Epithelial cell of proximal tubule (primary cell): ENCODE measurements at regions not wholly inside any gene's neighbourhood (a gene's known extent, or its start where the extent isn't known, plus 50 kb on each side); places are given as distances from the start of the nearest gene placed in this dataset.

Experiments used
- DNase-seq: peaks from one replicate; pipeline ENCODE4 v3.0.0-alpha.2; 2011; ENCODE audit warnings: low read depth
- H3K4me3 ChIP-seq: 2 replicates; pipeline ENCODE4 v1.5.1; 2011; ENCODE audit warnings: low read depth, mild to moderate bottlenecking, low read length
- TF ChIP-seq, protein P1 (sequence below): conservative IDR thresholded peaks from 2 replicates; pipeline ENCODE4 v1.5.1; 2012; ENCODE audit warnings: low read depth, mild to moderate bottlenecking, low read length

GRCh38 chr11:115652496-115652895 lies 148.3 kb upstream of the CADM1 start:
- H3K4me3 ChIP-seq = no peak overlapping the region
- no peak for DNase-seq
- TF ChIP-seq, protein P1, sequence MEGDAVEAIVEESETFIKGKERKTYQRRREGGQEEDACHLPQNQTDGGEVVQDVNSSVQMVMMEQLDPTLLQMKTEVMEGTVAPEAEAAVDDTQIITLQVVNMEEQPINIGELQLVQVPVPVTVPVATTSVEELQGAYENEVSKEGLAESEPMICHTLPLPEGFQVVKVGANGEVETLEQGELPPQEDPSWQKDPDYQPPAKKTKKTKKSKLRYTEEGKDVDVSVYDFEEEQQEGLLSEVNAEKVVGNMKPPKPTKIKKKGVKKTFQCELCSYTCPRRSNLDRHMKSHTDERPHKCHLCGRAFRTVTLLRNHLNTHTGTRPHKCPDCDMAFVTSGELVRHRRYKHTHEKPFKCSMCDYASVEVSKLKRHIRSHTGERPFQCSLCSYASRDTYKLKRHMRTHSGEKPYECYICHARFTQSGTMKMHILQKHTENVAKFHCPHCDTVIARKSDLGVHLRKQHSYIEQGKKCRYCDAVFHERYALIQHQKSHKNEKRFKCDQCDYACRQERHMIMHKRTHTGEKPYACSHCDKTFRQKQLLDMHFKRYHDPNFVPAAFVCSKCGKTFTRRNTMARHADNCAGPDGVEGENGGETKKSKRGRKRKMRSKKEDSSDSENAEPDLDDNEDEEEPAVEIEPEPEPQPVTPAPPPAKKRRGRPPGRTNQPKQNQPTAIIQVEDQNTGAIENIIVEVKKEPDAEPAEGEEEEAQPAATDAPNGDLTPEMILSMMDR = no peak

DNA sequence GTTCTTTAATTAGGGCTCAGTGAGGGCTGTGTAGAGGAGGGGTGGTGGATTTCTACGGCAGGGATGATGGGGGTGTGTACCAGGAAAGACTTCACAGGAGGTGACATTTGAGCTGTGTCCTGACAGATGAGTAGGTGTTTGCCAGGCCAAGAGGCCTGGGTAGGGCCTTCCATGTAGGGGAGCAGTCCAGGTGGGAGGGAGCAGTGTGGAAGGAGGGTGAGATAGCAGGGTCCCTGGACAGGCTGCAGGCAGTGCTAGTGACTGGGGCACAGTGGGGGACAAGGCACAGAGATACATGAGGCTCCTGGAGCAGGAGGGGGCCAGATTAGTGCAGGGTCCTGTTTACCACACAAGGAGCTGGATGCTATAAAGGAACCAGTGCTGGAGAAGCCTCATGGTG lies 147.9 kb upstream of the CADM1 start:
- DNase-seq = no peak
- TF ChIP-seq, protein P1 = no peak
- no peak overlapping the region for H3K4me3 ChIP-seq

DNA sequence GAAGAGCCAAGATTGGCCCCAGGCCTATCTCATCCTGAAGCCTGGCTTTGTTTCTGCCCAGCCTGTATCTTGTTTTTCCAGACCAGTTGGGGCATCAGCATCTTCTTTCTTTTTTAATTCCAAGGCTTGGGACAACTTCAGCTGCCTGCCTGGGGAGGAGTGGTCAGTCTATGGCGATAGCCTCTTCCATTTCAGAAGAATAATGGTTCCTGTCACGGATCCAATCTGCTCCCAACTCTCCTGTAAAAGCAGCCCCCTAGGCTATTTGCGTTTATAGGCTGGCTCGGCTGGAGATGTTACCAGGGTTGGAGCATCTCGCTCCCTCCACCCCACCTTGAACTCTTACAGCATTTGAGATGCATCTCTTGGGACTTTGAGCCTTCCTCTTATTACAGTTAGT lies 145.2 kb upstream of the CADM1 start:
- H3K4me3 ChIP-seq = no peak overlapping the region
- TF ChIP-seq, protein P1 = no peak
- DNase-seq = no peak

DNA sequence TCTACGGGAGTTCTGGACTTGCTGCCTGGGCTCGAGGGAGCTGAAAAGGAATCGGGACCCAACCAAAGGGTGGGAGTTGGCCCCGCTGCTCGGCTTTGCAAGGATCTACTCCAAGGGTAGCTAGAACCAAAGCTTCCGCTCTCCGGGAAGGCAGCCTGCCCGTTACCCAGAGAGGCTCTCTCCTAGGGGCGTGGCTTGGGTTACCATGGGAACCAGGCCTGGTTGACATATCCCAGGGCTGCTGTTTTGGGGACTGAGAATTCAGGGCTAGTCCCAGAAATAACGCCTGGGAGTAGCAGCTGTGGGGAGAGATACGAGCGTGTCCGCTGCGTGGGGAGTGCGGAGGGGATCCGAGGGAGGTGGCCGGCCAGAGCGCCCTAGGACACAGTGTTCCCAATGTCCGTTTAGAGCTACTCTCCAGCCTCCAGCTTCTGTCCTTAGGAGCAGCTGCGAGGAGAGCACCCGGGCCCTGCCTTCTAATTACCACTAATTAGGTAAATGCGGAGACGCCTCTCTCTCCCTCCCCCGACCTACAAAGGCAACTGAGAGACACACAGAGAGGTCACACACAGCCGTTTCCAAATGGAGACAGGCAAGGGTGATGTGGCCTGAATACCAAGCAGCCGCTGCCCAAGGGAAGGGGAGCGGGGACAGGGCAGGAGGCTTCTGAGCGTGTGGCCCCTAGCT lies 141.6 kb upstream of the CADM1 start:
- no peak overlapping the region for H3K4me3 ChIP-seq
- DNase-seq = no peak
- TF ChIP-seq, protein P1 = no peak

DNA sequence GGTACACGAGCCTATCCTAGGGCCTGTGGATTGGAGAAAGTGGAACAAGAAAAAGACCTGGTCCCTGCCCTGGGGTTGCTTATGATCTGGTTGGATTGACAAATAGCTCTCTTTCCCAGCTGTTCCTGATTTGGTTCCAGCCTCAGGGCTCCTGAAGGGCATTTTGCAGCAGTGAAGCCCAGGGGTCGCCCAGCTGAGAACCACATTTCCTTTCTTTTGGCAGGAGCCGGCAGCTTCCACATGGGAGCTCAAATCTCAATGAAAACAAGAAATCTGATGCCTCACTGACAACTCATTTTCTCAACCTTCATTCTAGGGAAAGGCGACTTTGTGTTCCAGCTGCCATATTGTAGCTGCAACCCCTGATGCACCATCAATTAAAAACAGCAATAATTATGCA lies 140.6 kb upstream of the CADM1 start:
- DNase-seq = no peak
- H3K4me3 ChIP-seq = no peak overlapping the region
- TF ChIP-seq, protein P1 = no peak

DNA sequence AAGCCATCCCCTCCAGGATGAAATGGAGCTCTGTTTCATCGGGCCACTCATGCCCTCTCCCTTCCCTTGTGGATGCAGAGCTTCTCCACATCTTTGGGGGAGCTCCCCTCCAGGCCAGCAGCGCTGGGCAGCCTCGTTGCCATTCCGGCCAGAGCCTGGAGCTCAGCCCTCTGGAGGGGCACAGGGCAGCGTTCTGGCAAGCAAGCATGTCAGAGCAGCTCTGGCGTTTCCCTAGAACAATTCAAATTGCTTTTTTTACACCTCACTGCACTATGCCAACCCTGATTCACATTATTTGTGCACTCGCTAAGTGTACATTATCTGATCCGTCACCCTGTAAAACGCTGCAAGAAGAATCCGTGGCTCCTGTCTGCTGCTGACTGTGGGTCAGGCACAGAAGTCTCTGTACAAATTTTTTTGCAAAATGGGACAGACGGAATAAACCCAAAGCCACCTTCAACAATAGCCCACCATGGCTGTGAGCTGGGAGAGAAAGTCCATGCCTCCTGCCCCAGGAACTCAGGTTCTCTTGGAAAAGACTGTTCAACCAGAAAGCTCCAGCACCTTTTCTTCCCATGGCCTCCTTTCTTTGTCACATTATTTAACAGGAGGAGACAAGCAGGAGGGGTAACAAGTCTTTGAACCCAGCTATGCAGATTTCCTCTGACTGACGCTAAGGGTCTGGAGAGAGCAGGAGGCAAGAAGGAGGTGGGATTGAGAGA lies 139.5 kb upstream of the CADM1 start:
- no peak overlapping the region for H3K4me3 ChIP-seq
- peak; percentile 22 for DNase-seq
- TF ChIP-seq, protein P1 = no peak

GRCh38 chr11:115642660-115643059 lies 138.4 kb upstream of the CADM1 start:
- no peak for DNase-seq
- no peak overlapping the region for H3K4me3 ChIP-seq
- TF ChIP-seq, protein P1 = no peak
